MM.1S (cell line): ENCODE measurements at regions not wholly inside any gene's neighbourhood (a gene's known extent, or its start where the extent isn't known, plus 50 kb on each side); places are given as distances from the start of the nearest gene placed in this dataset.

Source experiments
- DNase-seq: peaks from one replicate; pipeline ENCODE4 v3.0.0-alpha.2; 2015
- H2AFZ ChIP-seq: fragments of 300-600 bp; sonication (generic); 2 replicates; pipeline ENCODE4 v1.6.0; 2016; ENCODE audit warnings: antibody characterized with exemption, low read length
- H3F3A ChIP-seq: fragments of 300-600 bp; sonication (generic); 2 replicates; pipeline ENCODE4 v1.6.1; 2016; ENCODE audit warnings: mild to moderate bottlenecking, antibody characterized with exemption, low read length, moderate library complexity, mixed read lengths; ENCODE audit not compliant: insufficient read depth
- H3K27ac ChIP-seq: fragments of 300-600 bp; sonication (generic); 2 replicates; pipeline ENCODE4 v1.5.1; 2016; ENCODE audit warnings: mild to moderate bottlenecking, low read length
- H3K27me3 ChIP-seq: fragments of 300-600 bp; sonication (generic); replicated peaks from 2 replicates; pipeline ENCODE4 v1.6.0; 2016; ENCODE audit warnings: low read length; ENCODE audit not compliant: insufficient read depth
- H3K36me3 ChIP-seq: fragments of 300-600 bp; sonication (generic); replicated peaks from 2 replicates; pipeline ENCODE4 v1.6.1; 2016; ENCODE audit warnings: mild to moderate bottlenecking, low read length, mixed read lengths; ENCODE audit not compliant: insufficient read depth
- H3K4me1 ChIP-seq: fragments of 300-600 bp; sonication (generic); 2 replicates; pipeline ENCODE4 v1.6.1; 2016; ENCODE audit warnings: low read length, mixed read lengths
- H3K4me2 ChIP-seq: fragments of 300-600 bp; sonication (generic); 2 replicates; pipeline ENCODE4 v1.6.0; 2016; ENCODE audit warnings: low read depth, low read length
- H3K4me3 ChIP-seq: fragments of 300-600 bp; sonication (generic); 2 replicates; pipeline ENCODE4 v1.5.1; 2016; ENCODE audit warnings: low read length, mixed read lengths
- H3K79me2 ChIP-seq: fragments of 300-600 bp; sonication (generic); 2 replicates; pipeline ENCODE4 v1.6.1; 2016; ENCODE audit warnings: mixed run types, low read length, mixed read lengths
- H3K9ac ChIP-seq: fragments of 300-600 bp; sonication (generic); 2 replicates; pipeline ENCODE4 v1.6.1; 2016; ENCODE audit warnings: low read length, mixed read lengths
- H3K9me2 ChIP-seq: fragments of 300-600 bp; sonication (generic); replicated peaks from 2 replicates; pipeline ENCODE4 v1.6.1; 2016; ENCODE audit warnings: mild to moderate bottlenecking, low read length, mixed read lengths; ENCODE audit not compliant: insufficient read depth
- H3K9me3 ChIP-seq: fragments of 300-600 bp; sonication (generic); replicated peaks from 2 replicates; pipeline ENCODE4 v1.6.1; 2016; ENCODE audit warnings: mild to moderate bottlenecking, low read length, mixed read lengths; ENCODE audit not compliant: insufficient read depth
- H4K20me1 ChIP-seq: fragments of 300-600 bp; sonication (generic); 2 replicates; pipeline ENCODE4 v1.6.1; 2016; ENCODE audit warnings: mild to moderate bottlenecking, low read length, moderate library complexity, mixed read lengths; ENCODE audit not compliant: insufficient read depth
- CTCF ChIP-seq: fragments of 300-600 bp; sonication (generic); IDR thresholded peaks from 2 replicates; pipeline ENCODE4 v1.5.1; 2016; ENCODE audit warnings: antibody characterized with exemption, low read length, mixed read lengths
- EZH2 ChIP-seq: fragments of 300-600 bp; sonication (generic); optimal IDR thresholded peaks from 2 replicates; pipeline ENCODE3; 2017; ENCODE audit warnings: low read depth, mild to moderate bottlenecking, antibody characterized with exemption, low read length, mixed read lengths
- EZH2phosphoT487 ChIP-seq: fragments of 300-600 bp; sonication (generic); IDR thresholded peaks from 2 replicates; pipeline ENCODE4 v1.6.1; 2018; ENCODE audit warnings: antibody characterized with exemption, low read length

DNA sequence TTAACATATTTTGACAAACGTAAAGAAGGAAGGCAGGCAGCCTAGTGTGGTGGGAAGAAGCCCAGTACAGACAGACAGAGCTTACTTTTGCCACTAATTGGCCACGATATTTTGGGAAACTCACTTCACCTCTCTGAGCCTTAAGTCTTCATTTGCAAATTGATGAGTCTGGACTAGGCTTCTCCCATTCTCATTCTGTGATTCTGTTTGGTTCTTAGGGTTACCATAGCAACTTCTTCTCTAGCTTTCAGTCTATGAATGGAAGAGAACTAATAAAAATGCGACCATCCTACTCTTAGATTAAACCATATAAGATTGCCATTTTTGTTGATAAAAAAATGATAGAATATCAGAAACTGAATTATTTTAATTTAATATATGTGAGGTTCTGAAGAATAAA is 210.5 kb downstream of the SNAPC1 start:
- DNase-seq, result no peak
- no peaks in the 10 kb centered on the region for H3K4me1 ChIP-seq
- no peaks in the 10 kb centered on the region for H3K79me2 ChIP-seq
- no peaks in the 10 kb centered on the region for H3K36me3 ChIP-seq
- no peaks in the 10 kb centered on the region for H3K27me3 ChIP-seq
- no peaks in the 10 kb centered on the region for H3K9me2 ChIP-seq
- no peak overlapping the region for H3K4me2 ChIP-seq
- H2AFZ ChIP-seq, result no peak overlapping the region
- H3K9me3 ChIP-seq, result no peaks in the 10 kb centered on the region
- H3K27ac ChIP-seq, result no peak overlapping the region
- no peaks in the 10 kb centered on the region for H4K20me1 ChIP-seq
- H3K9ac ChIP-seq, result no peak overlapping the region
- H3K4me3 ChIP-seq, result no peak overlapping the region
- H3F3A ChIP-seq, result no peaks in the 10 kb centered on the region
- no peak for TF ChIP-seq CTCF
- no peak for TF ChIP-seq EZH2phosphoT487
- TF ChIP-seq EZH2, result no peak

GRCh38 chr14:61973981-61974380 is 211.8 kb downstream of the SNAPC1 start:
- no peak overlapping the region for H2AFZ ChIP-seq
- H3K4me2 ChIP-seq, result no peak overlapping the region
- H3K36me3 ChIP-seq, result no peaks in the 10 kb centered on the region
- TF ChIP-seq EZH2phosphoT487, result no peak
- no peak for TF ChIP-seq EZH2
- no peak for TF ChIP-seq CTCF
- no peaks in the 10 kb centered on the region for H3K79me2 ChIP-seq
- H3K27ac ChIP-seq, result no peak overlapping the region
- H3K27me3 ChIP-seq, result no peaks in the 10 kb centered on the region
- no peak for DNase-seq
- H4K20me1 ChIP-seq, result no peaks in the 10 kb centered on the region
- H3K4me1 ChIP-seq, result no peaks in the 10 kb centered on the region
- no peak overlapping the region for H3K9ac ChIP-seq
- H3K4me3 ChIP-seq, result no peak overlapping the region
- no peaks in the 10 kb centered on the region for H3K9me3 ChIP-seq
- H3K9me2 ChIP-seq, result no peaks in the 10 kb centered on the region
- H3F3A ChIP-seq, result no peaks in the 10 kb centered on the region

DNA sequence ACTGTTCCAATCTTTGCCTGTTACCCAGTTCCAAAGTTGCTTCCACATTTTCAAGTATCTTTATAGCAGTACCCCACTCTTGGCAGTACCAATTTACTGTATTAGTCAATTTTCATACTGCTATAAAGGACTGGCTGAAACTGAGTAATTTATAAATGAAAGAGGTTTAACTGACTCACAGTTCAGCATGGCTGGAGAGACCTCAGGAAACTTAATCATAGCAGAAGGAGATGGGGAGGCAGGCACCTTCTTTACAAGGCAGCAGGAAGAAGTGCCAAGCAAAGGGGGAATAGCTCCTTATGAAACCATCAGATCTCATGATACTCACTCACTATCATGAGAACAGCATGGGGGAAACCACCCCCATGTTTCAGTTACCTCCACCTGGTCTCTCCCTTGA is 215.0 kb downstream of the SNAPC1 start:
- no peak for TF ChIP-seq EZH2
- no peak for TF ChIP-seq CTCF
- TF ChIP-seq EZH2phosphoT487, result no peak

GRCh38 chr14:61988240-61988639 is 226.0 kb downstream of the SNAPC1 start:
- Histone ChIP-seq H4K20me1 (no peaks in the 10 kb centered on the region), H3K27me3 (no peaks in the 10 kb centered on the region), H3K36me3 (no peaks in the 10 kb centered on the region), H3F3A (no peaks in the 10 kb centered on the region), H3K79me2 (no peaks in the 10 kb centered on the region), H3K4me3 (no peak overlapping the region), H3K4me1 (no peaks in the 10 kb centered on the region), H3K9ac (no peak overlapping the region), H2AFZ (no peak overlapping the region), H3K27ac (no peak overlapping the region), H3K9me3 (no peaks in the 10 kb centered on the region), H3K9me2 (no peaks in the 10 kb centered on the region), H3K4me2 (no peak overlapping the region)
- TF ChIP-seq EZH2 (no peak), EZH2phosphoT487 (no peak), CTCF (no peak)
- no peak for DNase-seq

More for the DNA sequence above, 215.0 kb downstream of the SNAPC1 start:
- Histone ChIP-seq H3K27ac (no peak overlapping the region), H4K20me1 (no peaks in the 10 kb centered on the region), H2AFZ (no peak overlapping the region), H3K9ac (no peak overlapping the region), H3F3A (no peaks in the 10 kb centered on the region), H3K4me2 (no peak overlapping the region), H3K36me3 (no peaks in the 10 kb centered on the region), H3K9me2 (no peaks in the 10 kb centered on the region), H3K9me3 (no peaks in the 10 kb centered on the region), H3K4me3 (no peak overlapping the region), H3K27me3 (no peaks in the 10 kb centered on the region), H3K4me1 (no peaks in the 10 kb centered on the region), H3K79me2 (no peaks in the 10 kb centered on the region)
- no peak for DNase-seq
